NCI-H2107 (cell line): ENCODE measurements at regions not wholly inside any gene's neighbourhood (a gene's known extent, or its start where the extent isn't known, plus 50 kb on each side); places are given as distances from the start of the nearest gene placed in this dataset.
"Not testable (repeated sequence)": the region's sequence is repeated elsewhere in the genome, so short reads cannot be mapped to it uniquely, and the experiment has no call there.

Experiments
- DNase-seq: peaks from one replicate; lab custom pipeline; 2025; lab: John Stamatoyannopoulos, UW

DNA sequence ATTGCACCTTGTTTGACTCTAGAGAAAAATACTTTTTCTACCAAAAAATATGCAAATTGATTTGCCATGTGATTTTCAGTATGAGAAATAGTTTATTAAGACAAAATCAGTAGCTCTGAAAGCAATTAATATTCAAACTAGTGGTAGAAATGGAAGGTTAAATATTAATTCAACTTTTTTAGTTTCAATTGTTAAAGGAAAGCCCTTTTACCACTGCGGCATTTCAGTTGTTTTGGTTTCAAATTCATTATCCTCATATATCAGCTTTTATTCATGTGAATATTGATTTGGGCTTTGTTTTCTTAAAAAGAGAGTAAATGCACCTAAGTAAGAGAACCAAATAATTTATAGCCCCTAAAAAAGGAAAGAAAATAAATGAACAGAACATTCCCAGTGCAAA lies 660.6 kb upstream of the CHD1 start:
- DNase-seq, result no peak

DNA sequence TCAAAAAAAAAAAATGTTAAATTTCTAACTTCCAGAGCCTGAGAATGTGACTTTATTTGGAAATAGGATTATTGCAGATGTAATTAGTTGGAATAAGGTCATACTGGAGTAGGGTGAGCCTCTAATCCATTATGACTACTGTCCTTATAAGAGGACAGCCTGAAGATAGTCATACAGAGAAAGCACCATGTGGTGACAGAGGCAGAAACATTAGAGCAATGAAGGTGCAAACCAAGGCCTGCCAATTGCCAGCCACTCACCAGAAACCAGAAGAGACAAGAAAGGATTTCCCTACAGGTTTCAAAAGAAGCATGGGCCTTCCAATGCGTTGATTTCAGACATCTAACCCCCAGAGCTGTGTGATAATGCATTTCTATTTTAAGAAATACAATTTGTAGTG lies 659.2 kb upstream of the CHD1 start:
- DNase-seq, result no peak

DNA sequence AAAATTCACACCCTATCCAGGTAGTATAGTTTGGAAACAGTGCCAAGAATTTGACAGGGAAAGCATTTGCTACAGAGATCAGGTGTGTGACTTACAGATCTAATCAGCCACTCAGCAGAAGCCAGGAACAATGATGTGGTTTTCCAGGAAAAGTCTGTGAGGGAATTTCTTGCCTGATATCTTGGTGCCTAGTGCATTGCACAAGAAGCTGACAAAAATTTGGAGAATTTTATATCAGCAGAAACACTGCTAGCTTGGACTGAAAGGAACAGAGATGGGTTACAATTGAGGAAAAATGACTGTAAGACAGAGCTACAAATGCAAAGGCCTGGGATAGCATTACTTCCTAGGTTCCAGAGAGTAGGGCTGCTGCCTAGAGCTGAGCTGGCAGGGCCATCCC lies 658.1 kb upstream of the CHD1 start:
- no peak for DNase-seq

DNA sequence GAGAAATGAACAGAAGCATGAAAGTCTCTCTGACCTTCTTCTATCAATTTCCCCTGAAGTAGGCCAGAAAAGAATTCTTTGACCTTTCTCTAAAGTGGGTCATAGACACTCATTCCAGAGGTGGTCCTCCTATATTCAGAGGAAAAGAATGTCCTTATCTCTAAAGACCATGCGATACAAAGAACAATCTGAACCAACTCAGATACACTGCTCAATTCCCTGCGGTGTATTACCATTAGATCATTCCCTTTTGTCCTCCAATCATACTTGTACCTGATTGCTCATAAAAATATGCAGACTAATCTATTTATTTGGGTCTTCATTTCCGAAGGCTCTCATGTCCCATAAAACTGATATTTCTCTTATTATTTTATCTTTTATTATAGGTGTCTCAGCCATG lies 652.4 kb upstream of the CHD1 start:
- not testable (repeated sequence) for DNase-seq

GRCh38 chr5:99562937-99563627 lies 634.3 kb upstream of the CHD1 start:
- DNase-seq, result not testable (repeated sequence)

DNA sequence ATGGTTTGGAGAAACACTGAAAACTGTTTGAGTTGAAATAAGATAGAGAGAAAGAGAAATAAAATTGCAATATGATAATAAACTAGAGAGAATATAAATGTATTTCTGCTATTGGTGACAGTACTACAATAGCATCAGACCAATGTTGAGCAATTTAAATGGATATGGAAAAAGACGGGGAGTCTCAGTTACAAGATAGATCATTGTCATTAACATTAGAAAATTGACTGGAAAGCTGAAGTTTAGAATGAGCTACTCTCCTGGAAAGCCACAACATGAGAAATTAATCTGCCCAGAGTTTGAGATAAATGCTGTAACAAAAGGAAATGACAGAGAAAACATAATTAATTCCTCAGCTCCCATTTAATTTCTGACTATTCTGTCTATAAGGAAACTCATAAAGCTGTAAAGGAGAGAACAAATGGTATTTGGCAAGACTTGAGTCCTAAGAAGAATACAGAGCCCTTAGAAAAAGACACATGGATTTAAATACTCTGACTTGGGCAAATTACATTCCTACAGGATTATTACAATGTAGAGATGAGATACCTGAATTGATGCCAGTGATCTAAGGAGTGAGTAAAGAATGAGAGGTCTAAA lies 624.5 kb upstream of the CHD1 start:
- DNase-seq, result no peak

DNA sequence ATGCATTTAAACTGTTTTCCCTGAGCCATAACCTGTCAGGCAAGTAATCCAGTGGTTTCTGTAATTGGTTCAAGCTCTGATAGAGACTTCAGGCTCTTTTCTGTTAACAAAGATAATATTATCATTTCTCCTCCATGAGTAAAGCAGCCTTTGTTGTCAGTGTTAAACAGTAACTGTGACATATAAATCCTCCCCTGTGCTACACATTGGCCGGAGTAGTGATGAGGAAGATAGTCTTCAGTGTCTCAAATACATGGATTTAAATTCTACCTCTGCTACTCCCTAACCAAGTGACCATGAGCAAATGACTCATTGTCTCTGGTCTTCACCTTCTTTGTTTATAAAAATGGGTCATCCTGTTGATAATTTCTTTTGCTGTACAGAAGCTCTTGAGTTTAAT lies 615.5 kb upstream of the CHD1 start:
- DNase-seq, result no peak

DNA sequence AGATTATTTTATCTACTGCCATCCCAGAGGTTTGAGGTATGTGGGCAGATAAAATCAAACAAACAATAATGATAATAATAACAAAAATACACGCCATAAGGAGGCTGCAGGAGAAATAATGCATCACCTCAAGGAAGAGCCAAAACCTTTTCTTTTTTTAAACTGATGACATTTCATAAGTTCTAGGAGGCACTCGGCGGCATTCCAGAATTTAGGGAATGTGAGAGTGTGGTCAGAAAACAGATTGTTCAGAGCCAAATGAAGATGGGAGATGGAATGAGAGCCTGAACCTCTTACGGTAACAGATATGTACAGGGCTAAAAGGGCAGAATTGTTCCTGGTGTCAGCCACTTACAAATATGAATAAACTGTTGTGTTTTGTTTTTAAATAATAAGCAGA lies 615.0 kb upstream of the CHD1 start:
- no peak for DNase-seq

GRCh38 chr5:99534241-99534640 lies 605.4 kb upstream of the CHD1 start:
- DNase-seq, result not testable (repeated sequence)

GRCh38 chr5:99521666-99522065 lies 592.9 kb upstream of the CHD1 start:
- DNase-seq, result not testable (repeated sequence)

DNA sequence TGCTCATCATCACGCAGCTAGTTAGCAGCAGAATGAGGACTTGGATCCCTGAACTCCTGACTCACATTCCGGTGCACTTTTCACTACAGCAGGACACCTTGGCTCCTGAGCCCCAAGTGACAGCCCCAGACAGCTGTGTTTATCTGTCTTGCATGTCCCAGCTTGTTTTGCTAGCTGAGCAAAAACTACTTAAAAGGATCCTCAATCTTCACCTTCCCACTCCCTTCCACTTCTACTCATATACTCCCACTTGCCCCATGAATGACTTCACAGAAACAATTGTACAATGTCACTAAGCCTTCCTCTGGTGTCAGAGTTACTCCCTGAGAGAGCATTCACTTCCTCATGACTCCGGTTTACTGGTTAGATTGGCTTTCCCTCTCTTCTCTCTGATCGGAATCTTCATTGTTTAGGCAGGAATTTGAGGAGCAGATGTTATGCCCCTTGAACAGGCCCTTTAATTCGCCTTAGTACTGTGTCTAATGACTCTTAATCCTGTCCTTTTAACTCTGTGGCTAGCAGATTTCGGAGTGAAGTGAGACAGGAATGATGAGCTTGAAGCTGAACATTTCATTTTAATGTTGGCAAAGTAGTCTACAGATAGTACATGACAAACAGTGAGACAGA lies 587.2 kb upstream of the CHD1 start:
- DNase-seq, result not testable (repeated sequence)

GRCh38 chr5:99510237-99510866 lies 581.5 kb upstream of the CHD1 start:
- not testable (repeated sequence) for DNase-seq

DNA sequence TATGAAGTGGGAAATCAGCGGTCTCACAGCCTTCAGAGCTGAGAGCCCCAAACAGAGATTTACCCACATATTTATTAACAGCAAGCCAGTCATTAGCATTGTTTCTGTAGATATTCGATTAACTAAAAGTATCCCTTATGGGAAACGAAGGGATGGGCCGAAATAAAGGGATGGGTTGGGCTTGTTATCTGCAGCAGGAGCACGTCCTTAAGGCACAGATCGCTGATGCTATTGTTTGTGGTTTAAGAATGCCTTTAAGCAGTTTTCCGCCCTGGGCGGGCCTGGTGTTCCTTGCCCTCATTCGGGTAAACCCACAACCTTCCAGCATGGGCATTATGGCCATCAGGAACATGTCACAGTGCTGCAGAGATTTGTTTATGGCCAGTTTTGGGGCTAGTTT lies 580.3 kb upstream of the CHD1 start:
- DNase-seq, result not testable (repeated sequence)

GRCh38 chr5:99495456-99495855 lies 566.6 kb upstream of the CHD1 start:
- not testable (repeated sequence) for DNase-seq

DNA sequence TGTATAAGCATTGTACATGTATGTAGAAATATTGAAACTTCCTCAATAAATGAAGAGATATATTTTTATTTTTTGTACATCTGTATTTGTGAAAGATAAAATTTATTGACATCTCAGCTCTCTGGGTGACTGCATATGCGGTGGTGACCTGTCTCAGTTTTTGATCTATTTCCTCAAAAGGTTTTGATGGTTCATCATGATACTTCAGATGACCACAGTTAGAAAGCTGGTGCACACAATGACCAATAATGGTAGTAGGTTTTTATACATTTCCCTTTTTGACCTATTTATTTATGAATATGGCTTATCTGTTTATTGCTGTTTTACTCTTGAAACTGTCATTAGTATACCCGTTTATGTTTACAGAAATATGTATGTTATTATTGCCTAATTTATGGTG lies 549.6 kb upstream of the CHD1 start:
- not testable (repeated sequence) for DNase-seq

- DNase-seq, result not testable (repeated sequence)
These were observed 544.5 kb upstream of the CHD1 start for GRCh38 chr5:99473328-99473727.

DNA sequence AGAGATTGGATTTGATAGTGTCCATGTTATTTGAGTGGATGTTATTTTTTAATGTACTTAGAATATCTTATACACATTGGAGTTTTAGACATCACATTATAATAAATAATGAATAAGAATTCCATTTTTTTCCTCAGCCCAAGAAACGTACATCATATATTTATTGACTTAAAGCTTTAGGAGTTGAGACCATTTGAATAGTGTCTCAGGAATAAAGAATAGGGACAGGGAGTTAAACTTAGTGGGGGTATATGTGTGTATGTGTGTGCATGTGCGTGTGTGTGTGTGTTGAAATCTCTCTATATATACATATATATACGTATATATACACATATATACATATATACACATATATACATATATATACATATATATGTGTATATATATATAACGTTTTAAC lies 542.9 kb upstream of the CHD1 start:
- DNase-seq, result not testable (repeated sequence)

GRCh38 chr5:99471178-99471577 lies 542.4 kb upstream of the CHD1 start:
- DNase-seq, result not testable (repeated sequence)

DNA sequence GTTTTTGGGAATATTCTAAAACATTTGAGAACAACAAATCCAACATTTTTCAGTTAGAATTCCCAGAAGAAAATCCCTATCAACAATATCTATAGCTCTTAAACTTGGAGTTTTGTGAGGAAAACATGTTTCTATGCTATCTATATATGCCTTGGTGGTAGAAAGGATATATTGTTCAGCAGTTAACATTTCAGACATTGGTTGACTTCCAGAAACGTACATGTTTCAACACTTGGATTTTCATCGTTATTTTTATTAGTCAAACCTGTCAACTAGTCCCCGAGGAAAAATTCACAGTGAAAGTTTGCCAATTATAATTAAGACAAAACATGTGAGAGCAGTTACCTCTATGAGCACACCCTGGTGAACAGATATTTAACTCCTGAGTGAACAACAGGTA lies 541.8 kb upstream of the CHD1 start:
- DNase-seq, result not testable (repeated sequence)

DNA sequence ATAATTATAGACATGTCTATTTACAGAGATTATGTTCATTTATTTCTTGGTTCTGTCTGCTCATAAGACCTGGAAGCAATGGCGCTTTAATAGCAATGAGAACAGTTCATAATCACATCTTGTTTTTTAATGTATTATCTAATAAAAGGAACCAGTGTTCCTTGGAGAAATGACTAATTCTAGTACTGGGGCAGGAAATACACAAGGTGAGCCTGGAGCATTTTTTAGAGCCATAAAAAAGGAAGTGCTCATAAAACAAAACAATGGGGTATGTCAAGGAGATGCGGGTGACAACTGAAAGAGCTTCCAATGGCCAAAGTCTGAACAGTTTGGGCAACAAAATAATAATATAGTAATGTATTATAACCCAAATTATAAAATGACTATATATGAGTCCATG lies 531.9 kb upstream of the CHD1 start:
- DNase-seq, result no peak

DNA sequence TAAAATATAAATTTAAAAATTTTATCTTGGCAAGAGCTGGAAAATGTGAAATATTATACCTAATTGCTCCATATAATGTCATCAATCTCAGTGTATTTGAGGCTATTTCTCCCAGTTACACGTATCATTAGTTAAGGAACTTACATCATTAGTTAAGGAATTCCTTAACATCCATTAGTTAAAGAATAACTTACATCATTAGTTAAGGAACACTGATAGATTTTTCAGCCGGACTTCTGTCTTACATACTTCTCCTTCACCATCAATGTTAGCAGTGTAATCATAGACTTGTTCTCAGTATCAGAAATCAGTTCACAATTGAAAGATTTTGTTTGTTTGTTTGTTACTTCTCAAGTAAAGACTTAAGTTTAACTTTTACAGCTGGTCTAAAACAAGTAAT lies 524.4 kb upstream of the CHD1 start:
- no peak for DNase-seq

DNA sequence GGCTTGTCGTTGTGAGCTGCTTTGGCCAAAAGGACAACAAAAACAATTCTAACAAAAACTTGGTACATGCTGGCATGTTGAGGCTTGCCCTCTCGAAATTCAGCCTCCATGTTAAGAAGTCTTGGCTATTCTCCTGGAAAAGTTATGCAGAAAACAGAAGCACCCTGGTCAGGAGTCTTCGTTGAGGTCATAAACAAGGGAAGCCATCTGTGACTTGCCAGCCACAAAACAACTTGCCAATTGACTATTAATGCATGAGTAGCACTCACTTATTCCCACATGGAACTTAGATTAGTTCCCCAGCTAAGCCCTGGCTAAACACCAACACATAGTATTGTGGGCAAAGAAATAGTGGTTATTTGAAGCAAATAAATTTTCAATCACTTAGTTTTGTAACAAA lies 521.0 kb upstream of the CHD1 start:
- no peak for DNase-seq

DNA sequence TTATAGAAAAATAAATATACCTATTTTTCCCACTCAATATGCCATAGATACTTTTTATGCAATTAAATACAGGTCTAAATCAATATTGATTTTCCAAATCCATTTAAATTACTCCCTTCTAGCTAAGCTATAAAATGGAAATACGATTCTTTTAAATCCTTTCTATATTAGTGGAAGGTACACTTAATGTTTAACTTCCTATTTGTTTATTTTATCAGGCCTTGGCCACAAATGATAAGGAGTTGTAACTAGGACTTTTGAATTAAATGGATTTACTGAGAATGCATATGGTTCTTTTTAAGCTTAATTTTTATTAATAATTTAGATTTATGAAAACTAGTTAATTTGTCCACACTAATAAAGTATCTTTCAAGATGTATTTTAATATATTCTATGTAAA lies 517.0 kb upstream of the CHD1 start:
- DNase-seq, result no peak
